HK-2 (cell line): ENCODE measurements at regions not wholly inside any gene's neighbourhood (a gene's known extent, or its start where the extent isn't known, plus 50 kb on each side); places are given as distances from the start of the nearest gene placed in this dataset.

Experiments
- DNase-seq: peaks from one replicate; pipeline ENCODE4 v3.0.0-alpha.2; 2018; ENCODE audit not compliant: unreplicated experiment

- no peak for DNase-seq
These were observed 190.9 kb downstream of the IRS2 start for GRCh38 chr13:109595471-109595870.

- DNase-seq: no peak
These were observed 193.2 kb downstream of the IRS2 start for GRCh38 chr13:109593230-109593629.

- no peak for DNase-seq
These were observed 193.6 kb downstream of the IRS2 start for GRCh38 chr13:109592770-109593169.

GRCh38 chr13:109587689-109588088 is 198.7 kb downstream of the IRS2 start:
- no peak for DNase-seq

GRCh38 chr13:109586509-109587346 is 199.7 kb downstream of the IRS2 start:
- no peak for DNase-seq

- DNase-seq: no peak
These were observed 201.5 kb downstream of the IRS2 start for GRCh38 chr13:109584844-109585361.

- no peak for DNase-seq
These were observed 209.1 kb downstream of the IRS2 start for GRCh38 chr13:109577191-109577700.

- DNase-seq: no peak
These were observed 210.0 kb downstream of the IRS2 start for GRCh38 chr13:109576331-109576813.

GRCh38 chr13:109575821-109576220 is 210.6 kb downstream of the IRS2 start:
- no peak for DNase-seq

- DNase-seq: no peak
These were observed 214.0 kb downstream of the IRS2 start for GRCh38 chr13:109572389-109572788.

- no peak for DNase-seq
These were observed 216.2 kb downstream of the IRS2 start for GRCh38 chr13:109569958-109570711.

GRCh38 chr13:109568339-109568818 is 218.0 kb downstream of the IRS2 start:
- no peak for DNase-seq

GRCh38 chr13:109567315-109567714 is 219.1 kb downstream of the IRS2 start:
- no peak for DNase-seq

- no peak for DNase-seq
These were observed 220.5 kb downstream of the IRS2 start for GRCh38 chr13:109565877-109566276.

- no peak for DNase-seq
These were observed 238.0 kb downstream of the IRS2 start for GRCh38 chr13:109548374-109548773.

- DNase-seq: no peak
These were observed 238.4 kb downstream of the IRS2 start for GRCh38 chr13:109547942-109548341.

GRCh38 chr13:109545931-109546330 is 240.5 kb downstream of the IRS2 start:
- no peak for DNase-seq

GRCh38 chr13:109541081-109541480 is 245.3 kb downstream of the IRS2 start:
- no peak for DNase-seq

- no peak for DNase-seq
These were observed 248.8 kb downstream of the IRS2 start for GRCh38 chr13:109537584-109537983.

- no peak for DNase-seq
These were observed 253.0 kb downstream of the IRS2 start for GRCh38 chr13:109533350-109533749.

- DNase-seq: no peak
These were observed 256.4 kb downstream of the IRS2 start for GRCh38 chr13:109529964-109530363.

GRCh38 chr13:109521719-109522118 is 264.7 kb downstream of the IRS2 start:
- DNase-seq: no peak
